ENCODE measurements at regions not wholly inside any gene's neighbourhood (a gene's known extent, or its start where the extent isn't known, plus 50 kb on each side); places are given as distances from the start of the nearest gene placed in this dataset.

GRCh38 chr9:78383130-78383529 lies 86.2 kb downstream of the PSAT1 start:
- no peaks in the 10 kb centered on the region for H3K27me3 ChIP-seq (ENCODE audit: control insufficient read depth, insufficient read depth, low read length, poor library complexity, severe bottlenecking)
- no peaks in the 10 kb centered on the region for H3K36me3 ChIP-seq (ENCODE audit: control insufficient read depth, insufficient read depth, low read length)
- H3K4me3 ChIP-seq (ENCODE audit: insufficient read depth, low read depth, low read length) = no peak overlapping the region
- no peaks in the 10 kb centered on the region for H3K4me1 ChIP-seq (ENCODE audit: control insufficient read depth, insufficient read depth, low read length)
- no peak overlapping the region for H3K27ac ChIP-seq (ENCODE audit: insufficient read depth, low read depth, low read length, poor library complexity, severe bottlenecking)
- no peaks in the 10 kb centered on the region for H3K9me3 ChIP-seq (ENCODE audit: control insufficient read depth, low read length)
- WGBS, 2 experiments = 89 to 93% methylated on average over 3 of the region's 3 CpGs

DNA sequence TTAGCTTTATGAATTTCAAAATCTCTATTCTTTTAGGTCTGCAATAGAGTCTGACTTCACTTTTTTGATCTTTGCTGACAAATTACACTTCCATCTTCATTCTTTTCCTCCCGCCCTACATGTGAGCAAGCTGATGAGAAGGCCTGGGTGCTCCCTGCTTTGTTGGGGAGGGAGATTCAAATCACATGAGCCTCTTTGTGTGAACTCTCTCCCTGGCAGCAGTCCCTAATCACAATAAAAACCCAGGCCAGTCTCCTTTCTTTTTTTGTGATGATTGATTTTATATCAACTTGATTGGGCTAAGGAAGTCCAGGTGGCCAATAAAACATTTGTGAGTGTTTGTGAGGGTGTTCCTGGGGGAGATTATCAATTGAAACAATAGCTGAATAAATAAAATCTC lies 89.4 kb downstream of the PSAT1 start:
- Histone ChIP-seq H3K4me3 (ENCODE audit: insufficient read depth, low read depth, low read length) (no peak overlapping the region), H3K27me3 (ENCODE audit: control insufficient read depth, insufficient read depth, low read length, poor library complexity, severe bottlenecking) (no peaks in the 10 kb centered on the region), H3K36me3 (ENCODE audit: control insufficient read depth, insufficient read depth, low read length) (no peaks in the 10 kb centered on the region), H3K27ac (ENCODE audit: insufficient read depth, low read depth, low read length, poor library complexity, severe bottlenecking) (no peak overlapping the region), H3K4me1 (ENCODE audit: control insufficient read depth, insufficient read depth, low read length) (no peaks in the 10 kb centered on the region), H3K9me3 (ENCODE audit: control insufficient read depth, low read length) (no peaks in the 10 kb centered on the region)
- WGBS, 2 experiments = 100% methylated on average over 1 of the region's 1 CpG; no CpG with 5 or more reads in 1 of the 2 experiments

DNA sequence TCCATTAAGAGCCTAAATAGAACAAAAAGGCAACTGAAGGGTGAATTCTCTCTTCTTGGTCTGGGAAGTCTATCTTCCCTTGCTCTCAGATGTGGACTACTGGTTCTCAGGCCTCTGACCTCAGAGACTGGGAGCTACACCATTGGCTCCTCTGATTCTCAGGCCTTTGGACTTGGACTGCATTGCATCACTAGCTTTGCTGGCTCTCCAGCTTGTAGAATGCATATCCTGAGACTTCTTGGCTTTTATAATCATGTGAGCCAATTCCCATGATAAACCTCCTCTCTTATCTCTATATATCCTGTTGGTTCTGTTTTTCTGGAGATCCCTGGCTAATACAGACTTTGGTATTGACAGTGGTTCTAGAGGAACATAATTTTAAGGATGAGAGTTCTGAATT lies 89.8 kb downstream of the PSAT1 start:
- no peak overlapping the region for H3K4me3 ChIP-seq (ENCODE audit: insufficient read depth, low read depth, low read length)
- H3K9me3 ChIP-seq (ENCODE audit: control insufficient read depth, low read length) = no peaks in the 10 kb centered on the region
- no peak overlapping the region for H3K27ac ChIP-seq (ENCODE audit: insufficient read depth, low read depth, low read length, poor library complexity, severe bottlenecking)
- no peaks in the 10 kb centered on the region for H3K36me3 ChIP-seq (ENCODE audit: control insufficient read depth, insufficient read depth, low read length)
- H3K4me1 ChIP-seq (ENCODE audit: control insufficient read depth, insufficient read depth, low read length) = no peaks in the 10 kb centered on the region
- no peaks in the 10 kb centered on the region for H3K27me3 ChIP-seq (ENCODE audit: control insufficient read depth, insufficient read depth, low read length, poor library complexity, severe bottlenecking)

GRCh38 chr9:78393340-78393739 lies 96.4 kb downstream of the PSAT1 start:
- Histone ChIP-seq H3K27me3 (ENCODE audit: control insufficient read depth, insufficient read depth, low read length, poor library complexity, severe bottlenecking) (no peaks in the 10 kb centered on the region), H3K4me1 (ENCODE audit: control insufficient read depth, insufficient read depth, low read length) (no peaks in the 10 kb centered on the region), H3K4me3 (ENCODE audit: insufficient read depth, low read depth, low read length) (no peak overlapping the region), H3K9me3 (ENCODE audit: control insufficient read depth, low read length) (peaks cover 4% of the 10 kb centered on the region), H3K27ac (ENCODE audit: insufficient read depth, low read depth, low read length, poor library complexity, severe bottlenecking) (no peak overlapping the region), H3K36me3 (ENCODE audit: control insufficient read depth, insufficient read depth, low read length) (no peaks in the 10 kb centered on the region)
- WGBS, 2 experiments = 41 to 60% methylated on average over 2 of the region's 2 CpGs

DNA sequence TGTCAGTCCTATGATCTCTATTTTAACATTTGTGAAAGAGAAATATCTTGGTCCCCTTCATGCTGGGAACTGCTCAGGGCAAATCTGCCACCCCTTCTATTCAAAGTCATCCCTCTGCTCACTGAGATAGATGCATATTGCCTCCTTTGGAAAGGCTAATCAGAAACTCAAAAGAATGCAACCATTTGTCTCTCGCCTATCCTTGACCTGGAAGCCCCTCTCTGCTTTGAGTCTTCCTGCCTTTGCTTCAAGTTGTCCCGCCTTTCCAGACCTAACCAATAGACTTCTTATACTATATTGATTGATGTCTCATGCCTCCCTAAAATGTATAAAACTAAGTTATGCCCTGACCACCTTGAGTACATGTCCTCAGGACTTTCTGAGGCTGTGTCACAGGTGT lies 97.0 kb downstream of the PSAT1 start:
- Histone ChIP-seq H3K4me3 (ENCODE audit: insufficient read depth, low read depth, low read length) (no peak overlapping the region), H3K27ac (ENCODE audit: insufficient read depth, low read depth, low read length, poor library complexity, severe bottlenecking) (no peak overlapping the region)
- 83 to 85% methylated on average over 2 of the region's 2 CpGs for WGBS, 2 experiments

GRCh38 chr9:78396087-78396486 lies 99.2 kb downstream of the PSAT1 start:
- H3K4me3 ChIP-seq (ENCODE audit: insufficient read depth, low read depth, low read length) = no peak overlapping the region
- no peaks in the 10 kb centered on the region for H3K36me3 ChIP-seq (ENCODE audit: control insufficient read depth, insufficient read depth, low read length)
- peaks cover 4% of the 10 kb centered on the region for H3K9me3 ChIP-seq (ENCODE audit: control insufficient read depth, low read length)
- no peak overlapping the region for H3K27ac ChIP-seq (ENCODE audit: insufficient read depth, low read depth, low read length, poor library complexity, severe bottlenecking)
- H3K27me3 ChIP-seq (ENCODE audit: control insufficient read depth, insufficient read depth, low read length, poor library complexity, severe bottlenecking) = no peaks in the 10 kb centered on the region
- no peaks in the 10 kb centered on the region for H3K4me1 ChIP-seq (ENCODE audit: control insufficient read depth, insufficient read depth, low read length)
- WGBS, 2 experiments = 93 to 98% methylated on average over 2 of the region's 2 CpGs

More for the DNA sequence above, 97.0 kb downstream of the PSAT1 start:
- Histone ChIP-seq H3K36me3 (ENCODE audit: control insufficient read depth, insufficient read depth, low read length) (no peaks in the 10 kb centered on the region), H3K4me1 (ENCODE audit: control insufficient read depth, insufficient read depth, low read length) (no peaks in the 10 kb centered on the region), H3K9me3 (ENCODE audit: control insufficient read depth, low read length) (peaks cover 4% of the 10 kb centered on the region), H3K27me3 (ENCODE audit: control insufficient read depth, insufficient read depth, low read length, poor library complexity, severe bottlenecking) (no peaks in the 10 kb centered on the region)

- Histone ChIP-seq H3K4me3 (ENCODE audit: insufficient read depth, low read depth, low read length) (no peak overlapping the region), H3K9me3 (ENCODE audit: control insufficient read depth, low read length) (peaks cover 4% of the 10 kb centered on the region), H3K27me3 (ENCODE audit: control insufficient read depth, insufficient read depth, low read length, poor library complexity, severe bottlenecking) (no peaks in the 10 kb centered on the region), H3K36me3 (ENCODE audit: control insufficient read depth, insufficient read depth, low read length) (no peaks in the 10 kb centered on the region), H3K4me1 (ENCODE audit: control insufficient read depth, insufficient read depth, low read length) (no peaks in the 10 kb centered on the region), H3K27ac (ENCODE audit: insufficient read depth, low read depth, low read length, poor library complexity, severe bottlenecking) (no peak overlapping the region)
- WGBS, 2 experiments = 30 to 50% methylated on average over 4 to 5 of the region's 5 CpGs
These were observed 100.1 kb downstream of the PSAT1 start for GRCh38 chr9:78397045-78397444.

GRCh38 chr9:78397454-78397853 lies 100.5 kb downstream of the PSAT1 start:
- Histone ChIP-seq H3K4me3 (ENCODE audit: insufficient read depth, low read depth, low read length) (no peak overlapping the region), H3K36me3 (ENCODE audit: control insufficient read depth, insufficient read depth, low read length) (no peaks in the 10 kb centered on the region)
- WGBS, 2 experiments = 39 to 41% methylated on average over 5 of the region's 5 CpGs

DNA sequence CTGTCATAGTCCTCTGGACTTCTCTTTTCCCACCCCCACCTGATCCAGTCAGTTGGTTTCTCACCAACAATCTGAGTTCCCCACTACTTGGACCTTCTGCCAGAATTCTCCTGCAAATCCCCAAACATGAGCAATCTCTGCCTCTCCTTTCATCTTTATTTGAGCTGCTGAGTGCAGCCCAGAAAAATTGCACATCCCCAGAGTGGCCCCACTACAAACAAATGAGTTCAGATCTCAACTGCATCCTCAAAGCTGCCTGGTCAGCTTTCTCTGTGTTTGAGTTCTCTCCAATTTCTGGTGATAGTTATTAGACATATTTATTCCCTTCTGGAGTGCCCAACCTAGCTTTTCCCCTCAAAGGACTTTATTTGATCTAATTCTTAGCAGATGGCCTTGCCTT lies 102.2 kb downstream of the PSAT1 start:
- Histone ChIP-seq H3K9me3 (ENCODE audit: control insufficient read depth, low read length) (peaks cover 4% of the 10 kb centered on the region), H3K4me3 (ENCODE audit: insufficient read depth, low read depth, low read length) (no peak overlapping the region), H3K27me3 (ENCODE audit: control insufficient read depth, insufficient read depth, low read length, poor library complexity, severe bottlenecking) (no peaks in the 10 kb centered on the region)

More at GRCh38 chr9:78397454-78397853, 100.5 kb downstream of the PSAT1 start:
- Histone ChIP-seq H3K27ac (ENCODE audit: insufficient read depth, low read depth, low read length, poor library complexity, severe bottlenecking) (no peak overlapping the region), H3K9me3 (ENCODE audit: control insufficient read depth, low read length) (peaks cover 4% of the 10 kb centered on the region), H3K4me1 (ENCODE audit: control insufficient read depth, insufficient read depth, low read length) (no peaks in the 10 kb centered on the region), H3K27me3 (ENCODE audit: control insufficient read depth, insufficient read depth, low read length, poor library complexity, severe bottlenecking) (no peaks in the 10 kb centered on the region)

DNA sequence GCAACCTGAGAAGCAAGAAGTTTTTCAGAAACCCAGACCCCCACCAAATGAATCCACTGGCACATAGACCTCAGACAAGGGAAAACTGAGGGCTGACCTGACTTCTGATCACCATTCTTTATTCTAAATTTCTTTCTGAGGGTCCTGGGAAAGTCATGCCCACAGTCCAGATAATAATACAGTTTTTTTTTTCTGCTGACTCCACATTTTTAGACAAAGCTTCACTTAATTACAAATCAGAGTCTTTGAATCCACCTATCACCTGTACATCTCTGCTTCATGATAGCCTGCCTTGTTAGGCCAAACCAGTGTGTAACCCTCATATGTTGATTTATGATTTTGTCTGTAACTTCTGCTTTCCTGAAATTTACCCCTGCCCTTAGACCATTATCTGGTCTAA lies 103.6 kb downstream of the PSAT1 start:
- H3K4me1 ChIP-seq (ENCODE audit: control insufficient read depth, insufficient read depth, low read length) = no peaks in the 10 kb centered on the region
- no peak overlapping the region for H3K4me3 ChIP-seq (ENCODE audit: insufficient read depth, low read depth, low read length)
- H3K9me3 ChIP-seq (ENCODE audit: control insufficient read depth, low read length) = no peaks in the 10 kb centered on the region
- no peaks in the 10 kb centered on the region for H3K27me3 ChIP-seq (ENCODE audit: control insufficient read depth, insufficient read depth, low read length, poor library complexity, severe bottlenecking)
- H3K27ac ChIP-seq (ENCODE audit: insufficient read depth, low read depth, low read length, poor library complexity, severe bottlenecking) = no peak overlapping the region
- H3K36me3 ChIP-seq (ENCODE audit: control insufficient read depth, insufficient read depth, low read length) = no peaks in the 10 kb centered on the region

More for the DNA sequence above, 102.2 kb downstream of the PSAT1 start:
- no peaks in the 10 kb centered on the region for H3K4me1 ChIP-seq (ENCODE audit: control insufficient read depth, insufficient read depth, low read length)
- no peaks in the 10 kb centered on the region for H3K36me3 ChIP-seq (ENCODE audit: control insufficient read depth, insufficient read depth, low read length)
- no peak overlapping the region for H3K27ac ChIP-seq (ENCODE audit: insufficient read depth, low read depth, low read length, poor library complexity, severe bottlenecking)

GRCh38 chr9:78405461-78405860 lies 108.5 kb downstream of the PSAT1 start:
- 89 to 100% methylated on average over 2 to 3 of the region's 3 CpGs for WGBS, 2 experiments
- H3K27me3 ChIP-seq (ENCODE audit: control insufficient read depth, insufficient read depth, low read length, poor library complexity, severe bottlenecking) = no peaks in the 10 kb centered on the region
- H3K36me3 ChIP-seq (ENCODE audit: control insufficient read depth, insufficient read depth, low read length) = no peaks in the 10 kb centered on the region
- no peaks in the 10 kb centered on the region for H3K9me3 ChIP-seq (ENCODE audit: control insufficient read depth, low read length)
- H3K4me3 ChIP-seq (ENCODE audit: insufficient read depth, low read depth, low read length) = no peak overlapping the region
- H3K4me1 ChIP-seq (ENCODE audit: control insufficient read depth, insufficient read depth, low read length) = no peaks in the 10 kb centered on the region
- H3K27ac ChIP-seq (ENCODE audit: insufficient read depth, low read depth, low read length, poor library complexity, severe bottlenecking) = no peak overlapping the region
